Kidney (tissue), 13 donors: ENCODE measurements at regions not wholly inside any gene's neighbourhood (a gene's known extent, or its start where the extent isn't known, plus 50 kb on each side); places are given as distances from the start of the nearest gene placed in this dataset.

Experiments used
- DNase-seq, 5 donors: peaks; one replicate each; pipeline ENCODE4 v3.0.0-alpha.2; 2013 to 2020
- FAIRE-seq: peaks from 2 replicates; lab custom pipeline; 2012; peaks lifted over from hg19 to GRCh38; lab: Jason Lieb, UNC
- H3K27ac ChIP-seq, 2 donors: one replicate each; pipeline ENCODE4 v1.7.0; 2013; ENCODE audit warnings: low read depth in 2 of 2, low read length in 2 of 2, inconsistent platforms in 1 of 2
- H3K27me3 ChIP-seq: one replicate; pipeline ENCODE4 v1.7.1; 2013; ENCODE audit warnings: low read length, inconsistent platforms; ENCODE audit not compliant: control insufficient read depth, insufficient read depth
- H3K36me3 ChIP-seq, 3 donors: one replicate each; pipeline versions ENCODE4 v1.7.0 to v1.7.1; 2013; ENCODE audit warnings: low read length in 3 of 3, control low read depth in 1 of 3, inconsistent platforms in 1 of 3; ENCODE audit not compliant: insufficient read depth in 3 of 3, control insufficient read depth in 2 of 3
- H3K4me1 ChIP-seq, 3 donors: one replicate each; pipeline versions ENCODE4 v1.7.0 to v1.7.1; 2013; ENCODE audit warnings: low read length in 3 of 3, inconsistent platforms in 1 of 3, low read depth in 1 of 3; ENCODE audit not compliant: control insufficient read depth in 2 of 3, insufficient read depth in 2 of 3
- H3K4me3 ChIP-seq, 3 donors: one replicate each; pipeline versions ENCODE4 v1.7.0 to v1.8.1; 2013; ENCODE audit warnings: low read length in 3 of 3, control low read depth in 1 of 3, inconsistent platforms in 1 of 3
- H3K9ac ChIP-seq, 3 donors: one replicate each; pipeline versions ENCODE4 v1.7.0 to v1.7.1; 2013; ENCODE audit warnings: low read length in 3 of 3, control low read depth in 1 of 3, inconsistent platforms in 1 of 3
- H3K9me3 ChIP-seq, 3 donors: one replicate each; pipeline versions ENCODE4 v1.7.0 to v1.7.1; 2013; ENCODE audit warnings: low read length in 3 of 3, control low read depth in 1 of 3, inconsistent platforms in 1 of 3; ENCODE audit not compliant: control insufficient read depth in 2 of 3, insufficient read depth in 1 of 3
- CTCF ChIP-seq: IDR thresholded peaks from 3 replicates; pipeline ENCODE4 v1.5.1; 2012; ENCODE audit warnings: mild to moderate bottlenecking, moderate library complexity, borderline replicate concordance; ENCODE audit not compliant: insufficient read depth; ENCODE audit errors: extremely low read depth
- intact Hi-C: fragments of 100-400 bp; cut with DNase I; formaldehyde crosslinking; loops from one replicate; pipeline ENCODE4 v1.11.1; 2022
- donor health status: control.
- donor health status: control.
- donor health status: control.
- donor health status: control.
- donor health status: control.
- donor health status: DM: yes; HTN: yes; CAD: no.
- donor health status: Normal renal cell carcinoma (clear cell type).

- no peak overlapping the region for H3K4me3 ChIP-seq
- peaks cover 0 to 3% (median 0%) of the 10 kb centered on the region in 3 donors for H3K4me1 ChIP-seq
- H3K9me3 ChIP-seq = no peaks in the 10 kb centered on the region
- no peak for TF ChIP-seq CTCF
- H3K36me3 ChIP-seq = no peaks in the 10 kb centered on the region
- H3K27ac ChIP-seq = no peak overlapping the region
- FAIRE-seq (no peak), DNase-seq (peak in 2 of 5 donors; percentile 7 to 58)
- no peak overlapping the region for H3K9ac ChIP-seq
- intact Hi-C loops = no loop called here
- H3K27me3 ChIP-seq = no peaks in the 10 kb centered on the region
Measured at GRCh38 chr12:67456431-67456901, 187.3 kb downstream of the CAND1 start.

GRCh38 chr12:67457136-67457535 lies 188.0 kb downstream of the CAND1 start:
- intact Hi-C loops = no loop called here

GRCh38 chr12:67457778-67458665 lies 188.9 kb downstream of the CAND1 start:
- no peak for FAIRE-seq
- DNase-seq = peak in 1 of 5 donors; percentile 11
- H3K36me3 ChIP-seq = no peaks in the 10 kb centered on the region
- H3K4me1 ChIP-seq = peaks cover 0 to 3% (median 0%) of the 10 kb centered on the region in 3 donors
- no peaks in the 10 kb centered on the region for H3K27me3 ChIP-seq
- H3K9me3 ChIP-seq = no peaks in the 10 kb centered on the region
- no peak overlapping the region for H3K9ac ChIP-seq
- intact Hi-C loops = no loop called here
- TF ChIP-seq CTCF = peak; percentile 6
- H3K4me3 ChIP-seq = no peak overlapping the region
- H3K27ac ChIP-seq = no peak overlapping the region

More at GRCh38 chr12:67457136-67457535, 188.0 kb downstream of the CAND1 start:
- H3K4me1 ChIP-seq = peaks cover 0 to 3% (median 0%) of the 10 kb centered on the region in 3 donors
- no peak overlapping the region for H3K4me3 ChIP-seq
- no peak overlapping the region for H3K27ac ChIP-seq
- no peaks in the 10 kb centered on the region for H3K36me3 ChIP-seq
- DNase-seq (no peak), FAIRE-seq (no peak)
- H3K27me3 ChIP-seq = no peaks in the 10 kb centered on the region
- H3K9me3 ChIP-seq = no peaks in the 10 kb centered on the region
- H3K9ac ChIP-seq = no peak overlapping the region
- TF ChIP-seq CTCF = no peak
